A549 (cell line): ENCODE measurements at regions not wholly inside any gene's neighbourhood (a gene's known extent, or its start where the extent isn't known, plus 50 kb on each side); places are given as distances from the start of the nearest gene placed in this dataset.
"Not testable (repeated sequence)": the region's sequence is repeated elsewhere in the genome, so short reads cannot be mapped to it uniquely, and the experiment has no call there.

ENCODE experiments used
- BHLHE40 ChIP-seq: IDR thresholded peaks from 2 replicates; pipeline ENCODE4 v1.6.1; 2012; ENCODE audit warnings: low read depth, low read length, inconsistent platforms
- CTCF ChIP-seq: fragments of >200 bp; sonication (Bioruptor Twin); formaldehyde crosslinking; IDR thresholded peaks from 3 replicates; pipeline ENCODE4 v1.5.1; 2016
- HDAC2 ChIP-seq: fragments of 200-600 bp; sonication (generic); IDR thresholded peaks from 2 replicates; pipeline ENCODE4 v1.6.1; 2016
- HMGXB4 ChIP-seq: fragments of 250-450 bp; sonication (Bioruptor Pico); IDR thresholded peaks from 2 replicates; pipeline ENCODE4 v1.5.0; 2021; ENCODE audit warnings: mild to moderate bottlenecking, moderate library complexity, borderline replicate concordance
- RAD21 ChIP-seq, 2 experiments: fragments of >200 bp in 1 of 2; sonication (Bioruptor Twin) in 1 of 2; formaldehyde crosslinking in 1 of 2; IDR thresholded peaks in 1 of 2; conservative IDR thresholded peaks in 1 of 2; 2 replicates in 1 of 2; 3 replicates in 1 of 2; pipeline ENCODE4 v1.6.1; 2012 to 2018; ENCODE audit warnings: inconsistent platforms in 1 of 2
- SMC3 ChIP-seq: fragments of >200 bp; sonication (Bioruptor Twin); formaldehyde crosslinking; IDR thresholded peaks from 3 replicates; pipeline ENCODE4 v1.6.1; 2018; ENCODE audit warnings: inconsistent platforms
- SREBF2 ChIP-seq: fragments of 450-650 bp; IDR thresholded peaks from 2 replicates; pipeline ENCODE4 v1.6.1; 2014; ENCODE audit warnings: mild to moderate bottlenecking, moderate library complexity
- USF2 ChIP-seq: fragments of 450-650 bp; IDR thresholded peaks from 2 replicates; pipeline ENCODE4 v1.6.1; 2014; ENCODE audit warnings: antibody characterized with exemption

GRCh38 chr2:90359887-90360730 lies 1668.6 kb downstream of the RPIA start:
- TF ChIP-seq SREBF2; CTCF; HMGXB4 (CRISPR knock-in tag); RAD21 (conservative IDR thresholded peaks at IDR 0.05 in 1 of 2, IDR thresholded peaks at IDR 0.05 in 1 of 2); HDAC2; SMC3; USF2; BHLHE40: not testable (repeated sequence)
